UCSD-AML1 (cell line): ENCODE measurements at regions not wholly inside any gene's neighbourhood (a gene's known extent, or its start where the extent isn't known, plus 50 kb on each side); places are given as distances from the start of the nearest gene placed in this dataset.
"Not testable (repeated sequence)": the region's sequence is repeated elsewhere in the genome, so short reads cannot be mapped to it uniquely, and the experiment has no call there.

Source experiments
- DNase-seq: peaks from one replicate; lab custom pipeline; 2025; ENCODE audit not compliant: unreplicated experiment; lab: John Stamatoyannopoulos, UW

DNA sequence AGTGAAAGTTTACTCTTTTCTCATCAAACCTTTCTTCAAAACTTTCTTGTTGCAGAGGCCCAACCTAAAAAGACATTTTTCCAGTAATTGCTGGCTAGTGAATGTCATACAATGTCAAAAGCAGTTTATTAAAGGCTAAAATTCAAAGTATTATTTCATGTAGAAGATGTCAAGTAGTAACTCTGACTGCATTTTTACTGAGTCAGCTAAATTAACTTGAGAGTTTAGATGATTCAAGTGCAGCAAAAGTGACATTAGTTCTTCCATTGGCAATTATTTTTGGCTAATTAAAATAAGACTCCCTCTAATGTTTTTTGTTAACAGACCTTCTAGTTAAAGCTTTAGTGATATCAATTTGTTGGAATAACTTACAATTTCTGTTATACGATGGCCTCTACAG, 1438.5 kb downstream of the GRIK2 start:
- no peak for DNase-seq

DNA sequence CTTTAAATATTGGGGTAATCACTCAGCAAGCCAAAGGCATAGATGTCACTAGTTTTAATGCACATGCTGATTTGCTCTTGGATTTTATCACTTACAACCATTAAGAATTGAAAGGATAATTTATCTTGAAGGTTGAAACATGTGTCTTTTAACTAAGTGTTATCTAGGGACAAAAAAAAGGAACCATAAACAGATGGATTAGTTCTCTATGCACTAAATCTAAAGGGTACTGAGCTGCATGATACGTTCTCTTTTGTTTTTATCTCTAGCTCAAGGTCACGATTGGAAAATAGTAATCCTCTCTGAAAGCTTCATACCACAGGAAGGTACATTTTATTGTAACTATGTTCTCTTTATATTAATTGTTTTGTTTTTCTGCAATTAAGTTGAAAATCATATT, 1426.6 kb downstream of the GRIK2 start:
- DNase-seq, result no peak

DNA sequence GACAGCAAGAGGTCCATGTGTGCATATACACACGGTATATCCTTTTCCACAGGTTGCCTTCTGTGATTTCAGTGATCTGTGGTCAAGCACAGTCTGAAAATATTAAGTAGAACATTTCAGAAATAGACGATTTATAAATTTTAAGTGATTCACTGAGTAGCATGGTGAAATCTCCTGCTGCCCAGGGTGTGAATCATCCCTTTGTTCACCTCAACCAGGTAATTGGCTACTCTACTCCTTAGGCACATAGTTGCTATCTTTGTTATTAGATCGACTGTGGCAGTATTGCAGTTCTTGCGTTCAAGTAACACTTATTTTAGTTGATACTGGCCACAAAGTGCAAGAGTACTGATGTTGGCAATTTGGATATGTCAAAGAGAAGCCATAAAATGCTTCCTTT, 1421.7 kb downstream of the GRIK2 start:
- DNase-seq, result no peak

DNA sequence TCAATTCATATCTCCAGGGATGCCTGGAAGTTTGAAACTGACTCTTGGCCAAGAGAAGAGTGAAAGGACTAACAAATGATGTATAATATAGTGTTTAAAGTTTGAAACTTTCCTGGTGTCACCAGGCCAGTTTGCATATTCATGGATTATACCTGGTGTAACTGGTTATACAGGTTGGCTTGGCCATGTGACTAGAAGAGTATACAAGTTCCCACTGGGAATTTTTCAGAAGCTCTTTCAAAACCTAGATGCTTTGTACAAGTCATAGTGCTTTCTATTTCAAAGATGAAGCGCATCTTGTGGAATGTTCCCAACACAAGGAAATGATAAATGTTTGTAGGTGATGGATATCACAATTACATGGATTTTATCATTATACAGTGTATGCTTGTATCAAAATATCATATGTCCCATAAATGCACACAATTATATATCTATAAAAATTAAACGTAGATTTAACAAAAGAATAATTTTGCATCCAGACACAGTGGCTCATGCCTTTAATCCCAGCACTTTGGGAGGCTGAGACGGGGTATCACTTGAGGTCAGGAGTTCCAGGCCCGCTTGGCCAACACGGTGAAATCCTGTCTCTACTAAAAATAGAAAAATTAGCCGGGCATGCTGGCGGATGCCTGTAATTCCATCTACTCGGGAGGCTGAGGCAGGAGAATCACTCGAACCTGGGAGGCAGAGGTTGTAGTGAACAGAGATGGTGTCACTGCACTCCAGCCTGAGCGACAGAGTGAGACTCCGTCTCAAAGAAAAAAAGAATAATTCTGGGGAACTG, 1420.2 kb downstream of the GRIK2 start:
- no peak for DNase-seq

DNA sequence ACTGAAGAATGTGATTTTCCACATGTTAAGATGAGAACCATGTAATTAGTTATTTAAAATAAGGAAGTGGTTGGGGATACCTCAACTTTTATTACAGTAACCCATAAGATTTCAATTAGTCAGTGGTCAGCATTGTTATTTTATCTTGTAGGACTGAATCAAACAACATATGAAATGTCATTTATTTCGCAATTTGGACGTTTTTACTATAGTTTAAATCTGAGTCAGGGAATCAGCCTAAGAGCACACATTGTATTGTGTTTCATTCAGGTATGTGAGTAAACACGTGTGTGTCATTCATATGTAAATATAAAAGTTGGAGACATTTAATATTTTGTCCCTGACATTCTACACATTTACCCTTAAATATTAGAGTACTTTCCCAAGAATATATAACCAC, 1418.7 kb downstream of the GRIK2 start:
- DNase-seq, result no peak

DNA sequence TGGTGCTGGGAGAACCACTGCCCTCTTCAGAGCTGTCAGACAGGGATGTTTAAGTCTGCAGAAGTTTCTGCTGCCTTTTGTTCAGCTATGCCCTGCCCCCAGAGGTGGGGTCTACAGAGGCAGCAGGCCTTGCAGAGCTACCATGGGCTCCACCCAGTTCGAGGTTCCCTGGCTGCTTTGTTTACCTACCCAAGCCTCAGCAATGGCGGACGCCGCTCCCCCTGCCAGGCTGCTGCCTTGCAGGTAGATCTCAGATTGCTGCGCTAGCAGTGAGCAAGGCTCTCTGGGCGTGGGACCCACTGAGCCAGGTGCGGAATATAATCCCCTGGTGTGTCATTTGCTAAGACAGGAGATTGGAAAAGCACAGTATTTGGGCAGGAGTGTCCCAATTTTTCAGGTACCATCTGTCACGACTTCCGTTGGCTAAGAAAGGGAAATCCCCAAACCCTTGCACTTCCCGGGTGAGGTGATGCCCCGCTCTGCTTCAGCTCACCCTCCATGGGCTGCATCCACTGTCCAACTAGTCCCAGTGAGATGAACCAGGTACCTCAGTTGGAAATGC, 1415.5 kb downstream of the GRIK2 start:
- DNase-seq, result not testable (repeated sequence)

DNA sequence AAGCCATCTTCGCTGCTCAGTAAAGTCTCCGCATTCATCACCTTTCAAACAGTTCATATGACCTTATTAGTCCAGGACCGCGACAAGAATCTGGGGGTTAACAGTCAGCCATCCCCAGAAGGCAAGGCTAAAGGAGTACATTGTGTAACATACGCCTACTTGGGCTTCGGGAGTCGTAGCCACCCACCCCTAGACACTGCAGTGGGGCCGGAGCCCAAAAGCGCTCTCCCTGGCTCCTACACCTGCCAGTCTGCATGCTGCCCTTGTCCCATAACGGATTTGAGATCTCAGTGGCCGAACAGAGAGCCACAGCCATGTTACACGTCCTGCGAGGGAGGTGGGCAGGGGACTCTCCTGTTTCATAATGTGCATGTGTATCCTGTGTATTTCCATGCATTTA, 1405.5 kb downstream of the GRIK2 start:
- DNase-seq, result no peak

DNA sequence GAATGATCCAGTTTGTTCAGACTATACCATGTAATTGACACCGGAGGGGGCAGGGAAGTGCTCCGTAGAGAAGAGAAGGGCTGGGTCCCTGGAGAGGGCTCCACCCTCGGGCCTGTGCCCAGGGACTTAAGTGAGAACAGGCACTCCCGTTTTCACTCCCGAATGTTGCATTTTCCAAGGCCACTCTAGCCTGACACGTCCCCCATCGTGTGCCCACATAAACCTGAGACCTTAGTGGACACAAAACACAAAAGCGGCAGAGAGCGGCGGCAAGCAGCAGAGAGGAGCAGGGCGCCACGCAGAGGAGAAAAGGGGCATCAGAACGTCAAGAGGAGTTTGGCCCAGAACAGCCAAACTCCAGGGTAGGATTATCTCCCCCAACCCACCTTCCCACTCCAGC, 1405.1 kb downstream of the GRIK2 start:
- DNase-seq, result peak; percentile 7

DNA sequence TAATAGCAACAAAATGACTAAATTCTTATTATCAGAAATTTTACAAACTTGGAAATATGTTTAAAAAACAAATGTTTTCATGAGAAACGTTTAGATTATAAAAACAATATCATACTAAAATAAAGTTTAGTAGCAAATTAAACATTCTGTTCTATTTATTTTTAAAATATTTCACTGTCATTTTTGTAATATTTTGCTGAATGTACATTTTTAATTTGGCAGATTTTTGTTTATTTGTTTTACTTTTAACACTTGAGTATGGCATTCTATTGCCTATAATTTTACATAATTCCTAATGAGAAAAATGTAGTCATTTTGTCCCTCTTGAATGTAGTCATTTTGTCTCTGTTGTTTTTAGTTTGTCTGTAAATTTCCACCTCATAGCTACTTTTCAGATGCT, 1400.2 kb downstream of the GRIK2 start:
- no peak for DNase-seq

DNA sequence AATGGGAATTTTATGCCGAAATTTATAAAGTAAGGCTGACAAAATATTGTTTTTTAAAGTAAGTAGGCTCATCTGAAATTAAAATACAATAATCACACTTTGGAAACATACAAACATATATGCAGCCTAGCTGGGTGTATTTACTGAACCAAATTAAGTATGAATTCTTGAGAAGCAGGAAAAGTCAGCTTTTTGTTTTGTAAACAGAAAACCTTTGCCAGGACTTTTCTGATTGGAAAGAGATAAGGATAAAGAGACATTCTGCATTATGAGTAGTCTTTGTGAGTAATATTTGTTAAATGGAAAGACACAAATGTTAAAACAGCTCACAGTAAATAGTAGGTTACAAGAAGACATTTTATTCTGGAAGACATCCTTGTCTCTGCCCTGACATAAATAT, 1380.8 kb downstream of the GRIK2 start:
- no peak for DNase-seq

DNA sequence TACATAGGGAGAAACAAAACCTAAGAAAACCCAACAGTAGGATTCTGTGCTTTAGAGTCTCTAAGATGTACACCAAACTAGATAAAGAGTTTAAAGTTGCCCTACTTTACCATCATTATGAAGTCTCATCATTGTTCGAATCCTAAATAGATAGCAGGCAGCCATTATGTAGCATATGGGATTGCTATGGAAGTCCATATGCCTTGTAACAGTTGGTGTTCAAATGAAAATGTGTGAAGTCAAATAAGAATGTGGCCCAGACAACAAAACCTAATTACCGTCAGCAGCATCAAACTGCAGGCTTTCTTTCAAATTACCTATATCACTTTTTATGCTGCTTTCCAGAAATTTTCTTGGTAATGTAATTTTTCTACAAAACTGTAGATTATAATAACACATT, 1380.1 kb downstream of the GRIK2 start:
- no peak for DNase-seq

DNA sequence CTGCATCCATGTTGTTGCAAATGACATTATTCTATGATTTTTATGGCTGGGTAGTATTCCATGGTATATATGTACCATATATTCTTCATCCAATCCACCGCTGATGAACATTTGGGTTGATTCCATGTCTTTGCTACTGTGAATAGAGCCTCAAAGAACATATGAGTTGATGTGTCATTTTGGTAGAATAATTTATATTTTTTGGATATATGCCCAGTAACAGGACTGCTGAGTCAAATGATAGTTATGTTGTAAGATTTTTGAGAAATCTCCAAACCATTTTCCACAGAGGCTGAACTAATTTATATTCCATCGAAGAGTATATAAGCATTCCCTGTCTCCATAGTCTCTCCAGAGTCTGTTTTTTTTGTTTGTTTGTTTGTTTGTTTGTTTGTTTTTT, 1373.5 kb downstream of the GRIK2 start:
- DNase-seq, result no peak

DNA sequence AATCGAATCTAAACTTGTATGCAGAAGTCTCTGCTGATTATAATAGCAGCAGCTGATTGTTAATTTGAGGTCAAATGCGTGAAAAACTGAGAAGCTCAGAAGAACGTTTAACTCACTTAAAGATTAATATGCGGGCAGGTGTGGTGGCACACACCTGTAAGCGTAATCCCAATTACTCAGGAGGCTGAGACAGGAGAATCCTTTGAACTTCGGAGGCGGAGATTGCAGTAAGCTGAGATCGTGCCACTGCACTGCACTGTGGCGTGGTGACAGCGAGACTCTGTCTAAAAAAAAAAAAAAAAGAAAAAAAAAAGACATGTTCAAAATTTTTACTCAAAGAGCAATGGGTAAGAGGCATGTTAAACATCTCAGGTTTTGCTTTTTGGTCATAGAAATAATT, 1370.8 kb downstream of the GRIK2 start:
- DNase-seq, result no peak

DNA sequence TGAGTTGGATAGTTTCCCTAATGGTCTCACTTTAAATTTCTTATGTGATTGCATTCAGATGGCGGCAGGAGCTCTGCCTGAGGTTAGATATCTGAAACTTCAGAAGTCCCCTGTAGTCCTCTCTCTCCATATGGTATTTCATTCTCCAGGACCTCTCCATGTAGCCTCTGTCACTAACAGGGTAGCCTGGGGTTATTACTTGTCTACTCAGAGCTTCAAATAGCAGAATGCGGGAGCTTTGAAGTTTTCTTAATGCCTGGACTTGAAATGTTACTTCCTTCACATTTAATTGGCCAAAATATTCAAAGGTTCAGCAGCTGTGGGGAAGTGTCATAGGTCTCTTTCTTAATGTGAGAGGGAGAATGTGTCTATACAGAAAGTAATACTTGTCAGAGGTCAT, 1370.4 kb downstream of the GRIK2 start:
- DNase-seq, result no peak

DNA sequence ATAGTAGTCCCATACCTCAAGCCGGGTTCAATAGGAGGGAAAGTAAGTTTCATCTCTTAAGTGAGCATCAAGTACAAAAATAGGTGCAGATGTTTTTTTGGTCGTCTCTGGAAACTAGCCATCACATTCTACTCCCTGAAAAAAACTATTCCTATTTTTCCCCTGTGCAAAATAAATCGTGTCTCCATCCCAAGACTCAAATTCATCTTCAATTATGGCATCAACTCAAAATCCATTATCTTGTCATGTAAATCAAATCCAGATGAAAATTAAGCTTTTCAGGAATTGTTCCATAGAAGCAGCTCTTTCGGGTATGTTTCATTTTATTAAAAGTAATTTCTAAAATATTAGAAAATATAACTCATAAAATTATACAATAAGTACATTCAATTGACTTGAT, 1368.4 kb downstream of the GRIK2 start:
- DNase-seq, result no peak

DNA sequence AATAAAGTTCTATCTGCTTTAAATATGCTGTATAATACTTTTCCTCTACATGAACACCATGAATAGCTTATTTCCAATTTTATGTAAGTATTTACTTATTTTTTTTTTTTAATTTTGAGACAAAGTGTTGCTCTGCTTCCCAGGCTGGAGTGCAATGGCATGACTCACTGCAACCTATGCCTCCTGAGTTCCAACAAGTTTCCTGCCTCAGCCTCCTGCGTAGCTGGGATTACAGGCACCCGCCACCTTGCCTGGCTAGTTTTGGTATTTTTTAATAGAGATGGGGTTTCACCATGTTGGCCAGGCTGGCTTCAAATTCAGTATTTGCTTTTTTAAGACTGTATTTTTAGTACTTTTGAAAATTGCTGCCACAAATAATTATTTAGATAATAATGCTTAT, 1365.9 kb downstream of the GRIK2 start:
- no peak for DNase-seq

DNA sequence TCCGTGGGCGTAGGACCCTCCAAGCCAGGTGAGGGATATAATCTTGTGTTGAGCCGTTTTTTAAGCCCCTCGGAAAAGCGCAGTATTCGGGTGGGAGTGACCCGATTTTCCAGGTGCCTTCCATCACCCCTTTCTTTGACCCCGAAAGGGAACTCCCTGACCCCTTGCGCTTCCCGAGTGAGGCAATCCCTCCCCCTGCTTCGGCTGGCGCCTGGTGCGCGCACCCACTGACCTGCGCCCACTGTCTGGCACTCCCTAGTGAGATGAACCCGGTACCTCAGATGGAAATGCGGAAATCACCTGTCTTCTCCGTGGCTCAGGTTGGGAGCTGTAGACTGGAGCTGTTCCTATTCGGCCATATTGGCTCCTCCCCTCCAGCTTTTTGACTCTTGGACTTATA, 1365.0 kb downstream of the GRIK2 start:
- DNase-seq, result not testable (repeated sequence)

DNA sequence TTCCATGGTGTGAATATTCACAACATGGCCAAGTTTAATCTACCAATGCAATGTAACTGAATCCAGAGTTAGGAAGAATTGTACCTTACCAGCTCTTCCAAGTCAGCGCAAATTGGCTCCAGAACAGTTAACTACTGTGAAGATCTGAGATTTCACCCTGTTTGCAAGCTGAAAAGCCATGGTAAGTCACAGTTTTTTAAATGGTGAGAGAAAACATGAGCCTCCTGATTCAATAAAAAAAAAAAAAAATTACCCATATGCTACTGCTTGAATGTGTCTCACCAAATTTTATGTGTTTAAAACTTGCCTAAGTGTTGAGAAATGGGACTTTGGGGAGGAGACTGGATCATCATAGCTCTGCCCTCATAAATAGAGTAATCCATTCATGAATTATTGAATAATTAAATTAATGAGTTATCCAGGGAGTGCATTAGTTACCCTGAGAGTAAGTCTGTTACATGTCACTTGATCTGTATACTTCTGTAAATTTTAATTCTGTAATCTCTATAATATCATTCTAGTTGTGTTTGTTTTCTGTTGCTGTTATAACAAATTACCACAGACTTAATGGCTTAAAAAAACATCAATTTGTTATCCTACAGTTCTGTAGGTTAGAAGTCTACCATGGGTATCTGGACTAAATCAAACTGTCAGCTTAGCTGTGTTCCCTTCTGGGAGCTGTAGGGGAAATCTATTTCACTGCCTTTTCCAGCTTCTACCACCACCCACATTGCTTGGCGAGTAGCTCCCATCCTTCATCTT, 1355.9 kb downstream of the GRIK2 start:
- DNase-seq, result no peak

DNA sequence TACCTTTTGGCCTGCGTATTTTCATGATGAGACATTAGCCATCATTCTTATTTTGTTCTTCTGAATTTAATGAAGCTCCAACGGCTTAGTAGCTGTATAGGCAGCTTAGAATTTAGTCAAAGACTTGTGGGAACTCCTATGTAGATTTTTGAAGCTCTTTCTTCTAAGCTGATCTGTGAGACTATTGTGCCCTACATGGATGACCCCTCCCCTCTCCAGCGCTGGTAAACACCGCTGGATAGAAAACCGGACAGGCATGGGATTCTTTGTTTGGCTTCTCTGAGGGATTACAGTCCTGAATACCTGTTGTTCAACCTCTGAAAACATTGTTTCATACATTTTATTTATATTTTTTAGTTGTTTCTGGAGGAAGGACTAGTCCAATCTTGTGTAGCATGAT, 1353.4 kb downstream of the GRIK2 start:
- DNase-seq, result no peak

DNA sequence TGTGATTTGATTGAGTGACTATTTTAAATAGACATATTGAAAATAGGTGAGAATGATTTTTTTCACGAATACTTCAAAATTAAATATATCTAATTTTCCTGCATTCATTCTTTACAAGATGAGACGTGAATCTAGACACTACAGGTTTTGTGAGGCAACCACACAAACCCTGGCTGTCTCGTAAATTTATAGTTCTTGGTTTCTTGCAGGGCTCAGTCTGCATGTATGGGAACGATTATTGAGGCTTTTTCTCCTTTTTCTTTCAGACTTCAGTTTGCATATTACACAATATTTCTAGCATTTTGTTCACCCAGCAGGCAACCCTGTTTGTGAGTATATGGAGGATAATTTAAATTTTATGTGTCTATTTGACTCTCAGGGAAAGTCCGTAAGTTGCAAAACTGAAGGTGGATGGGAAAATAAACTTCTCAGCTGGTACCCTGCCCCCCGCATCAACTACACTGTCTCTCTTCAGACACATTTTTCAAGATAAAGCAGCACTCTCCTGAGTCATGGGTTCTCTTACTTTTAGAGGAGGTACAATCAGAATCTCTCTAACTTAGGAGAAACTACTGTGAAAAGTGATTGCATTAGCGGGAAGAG, 1349.3 kb downstream of the GRIK2 start:
- DNase-seq, result no peak

DNA sequence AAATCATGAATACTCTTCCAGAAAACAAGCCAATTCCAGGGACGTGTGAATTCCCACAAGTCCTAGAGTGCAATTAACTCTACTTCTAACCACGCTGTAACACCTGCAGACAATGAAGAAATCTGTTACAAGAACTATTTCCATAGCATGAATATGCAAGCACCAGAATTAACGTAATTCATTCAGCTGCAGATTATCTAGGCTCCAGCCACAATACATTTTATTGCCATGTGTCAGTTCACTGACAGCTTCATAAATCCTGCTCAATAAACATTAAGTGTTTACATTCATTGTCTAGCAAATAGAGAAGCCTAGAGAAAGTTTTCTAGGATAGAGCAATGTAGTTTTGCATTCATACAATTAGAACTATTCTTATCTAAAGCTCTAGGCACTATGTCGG, 1348.5 kb downstream of the GRIK2 start:
- DNase-seq, result no peak

DNA sequence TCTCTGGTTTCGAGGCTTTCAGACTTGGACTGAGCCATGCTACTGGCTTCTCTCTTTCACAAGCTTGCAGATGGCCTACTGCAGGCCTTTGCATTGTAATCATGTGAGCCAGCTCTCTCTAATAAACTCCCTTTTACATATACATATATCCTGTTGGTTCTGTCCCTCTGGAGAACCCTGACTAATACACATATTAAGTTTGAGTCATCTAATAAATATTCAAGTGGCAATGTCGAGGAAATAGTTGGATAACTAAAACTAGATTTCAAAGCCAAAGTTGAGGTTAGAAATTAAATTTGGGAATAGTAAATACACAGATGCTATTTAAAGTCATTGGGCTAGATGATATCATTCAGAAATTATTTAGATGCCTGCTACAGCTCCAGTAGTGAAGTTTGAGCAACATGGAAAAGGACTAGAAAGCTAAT, 1343.4 kb downstream of the GRIK2 start:
- DNase-seq, result no peak
